Activated effector memory CD4-positive, alpha-beta T cell treated with Interleukin-2 at 50 U/mL for 16 hours (primary cell): ENCODE measurements at regions not wholly inside any gene's neighbourhood (a gene's known extent, or its start where the extent isn't known, plus 50 kb on each side); places are given as distances from the start of the nearest gene placed in this dataset.

Experiments
- DNase-seq: peaks from one replicate; pipeline ENCODE4 v3.0.0-alpha.2; 2020

GRCh38 chr16:79497606-79498350 lies 102.8 kb downstream of the MAF start:
- no peak for DNase-seq

GRCh38 chr16:79493911-79494310 lies 106.6 kb downstream of the MAF start:
- no peak for DNase-seq

- DNase-seq: no peak
Observed at GRCh38 chr16:79492036-79492435, 108.5 kb downstream of the MAF start.

GRCh38 chr16:79485020-79485419 lies 115.5 kb downstream of the MAF start:
- no peak for DNase-seq

GRCh38 chr16:79484237-79484636 lies 116.3 kb downstream of the MAF start:
- DNase-seq: no peak

- DNase-seq: no peak
Observed at GRCh38 chr16:79483336-79483735, 117.2 kb downstream of the MAF start.

GRCh38 chr16:79482011-79482410 lies 118.5 kb downstream of the MAF start:
- no peak for DNase-seq

GRCh38 chr16:79480929-79481328 lies 119.6 kb downstream of the MAF start:
- no peak for DNase-seq

GRCh38 chr16:79480056-79480455 lies 120.5 kb downstream of the MAF start:
- DNase-seq: no peak

- no peak for DNase-seq
Observed at GRCh38 chr16:79476580-79476979, 124.0 kb downstream of the MAF start.

- no peak for DNase-seq
Observed at GRCh38 chr16:79475841-79476240, 124.7 kb downstream of the MAF start.

GRCh38 chr16:79473456-79473855 lies 127.1 kb downstream of the MAF start:
- DNase-seq: no peak

- no peak for DNase-seq
Observed at GRCh38 chr16:79472426-79472825, 128.1 kb downstream of the MAF start.

- no peak for DNase-seq
Observed at GRCh38 chr16:79469999-79470398, 130.5 kb downstream of the MAF start.

GRCh38 chr16:79468631-79469030 lies 131.9 kb downstream of the MAF start:
- no peak for DNase-seq

GRCh38 chr16:79468121-79468552 lies 132.4 kb downstream of the MAF start:
- DNase-seq: no peak

- no peak for DNase-seq
Observed at GRCh38 chr16:79466111-79466510, 134.4 kb downstream of the MAF start.

GRCh38 chr16:79463841-79464240 lies 136.7 kb downstream of the MAF start:
- no peak for DNase-seq

GRCh38 chr16:79456036-79456435 lies 144.5 kb downstream of the MAF start:
- no peak for DNase-seq

- no peak for DNase-seq
Observed at GRCh38 chr16:79452671-79453070, 147.9 kb downstream of the MAF start.

- no peak for DNase-seq
Observed at GRCh38 chr16:79451196-79451816, 149.2 kb downstream of the MAF start.

- no peak for DNase-seq
Observed at GRCh38 chr16:79449900-79450299, 150.6 kb downstream of the MAF start.

GRCh38 chr16:79449067-79449769 lies 151.3 kb downstream of the MAF start:
- no peak for DNase-seq

GRCh38 chr16:79444572-79444971 lies 156.0 kb downstream of the MAF start:
- DNase-seq: no peak
